22Rv1 (cell line): ENCODE measurements at regions not wholly inside any gene's neighbourhood (a gene's known extent, or its start where the extent isn't known, plus 50 kb on each side); places are given as distances from the start of the nearest gene placed in this dataset.

ENCODE experiments used
- H3K27ac ChIP-seq: fragments of 450-650 bp; 2 replicates; pipeline ENCODE4 v1.5.1; 2017
- ZFX ChIP-seq: fragments of 450-650 bp; IDR thresholded peaks from 2 replicates; pipeline ENCODE4 v1.6.1; 2017; ENCODE audit warnings: antibody characterized with exemption, borderline replicate concordance
- TF ChIP-seq, protein P1 (sequence below): fragments of 450-650 bp; IDR thresholded peaks from 2 replicates; pipeline ENCODE4 v1.5.1; 2017; ENCODE audit warnings: mild to moderate bottlenecking

DNA sequence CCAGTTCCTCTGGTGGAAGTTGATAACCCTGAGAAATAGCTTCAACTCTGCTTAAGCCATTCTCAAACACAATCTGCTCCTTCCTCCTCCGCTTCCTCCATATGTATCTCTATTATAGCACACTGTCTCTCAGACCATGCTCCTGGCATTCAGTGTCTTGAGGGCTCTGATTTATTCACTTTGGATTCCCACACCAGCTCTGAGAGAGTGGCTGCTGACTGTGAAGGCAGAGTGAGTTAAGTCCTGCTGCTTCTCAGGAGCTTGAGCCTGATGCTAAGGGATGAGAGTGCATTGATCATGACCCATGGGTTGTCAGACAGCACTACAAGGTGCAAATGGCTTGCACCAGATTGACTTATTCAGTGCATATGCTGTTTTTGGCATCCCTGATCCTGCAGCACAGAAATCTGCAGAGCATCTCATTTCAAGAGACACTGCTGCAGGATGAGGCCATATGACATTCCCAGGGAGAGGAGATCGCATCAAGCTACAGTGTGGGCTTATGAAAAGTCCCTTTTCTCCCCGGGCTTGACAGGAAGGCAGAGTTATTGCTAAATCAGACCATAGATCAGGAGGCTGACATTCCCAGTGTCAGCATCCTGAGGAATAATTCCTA is 500.5 kb upstream of the RAB6C start:
- no peak overlapping the region for H3K27ac ChIP-seq
- TF ChIP-seq, protein P1, sequence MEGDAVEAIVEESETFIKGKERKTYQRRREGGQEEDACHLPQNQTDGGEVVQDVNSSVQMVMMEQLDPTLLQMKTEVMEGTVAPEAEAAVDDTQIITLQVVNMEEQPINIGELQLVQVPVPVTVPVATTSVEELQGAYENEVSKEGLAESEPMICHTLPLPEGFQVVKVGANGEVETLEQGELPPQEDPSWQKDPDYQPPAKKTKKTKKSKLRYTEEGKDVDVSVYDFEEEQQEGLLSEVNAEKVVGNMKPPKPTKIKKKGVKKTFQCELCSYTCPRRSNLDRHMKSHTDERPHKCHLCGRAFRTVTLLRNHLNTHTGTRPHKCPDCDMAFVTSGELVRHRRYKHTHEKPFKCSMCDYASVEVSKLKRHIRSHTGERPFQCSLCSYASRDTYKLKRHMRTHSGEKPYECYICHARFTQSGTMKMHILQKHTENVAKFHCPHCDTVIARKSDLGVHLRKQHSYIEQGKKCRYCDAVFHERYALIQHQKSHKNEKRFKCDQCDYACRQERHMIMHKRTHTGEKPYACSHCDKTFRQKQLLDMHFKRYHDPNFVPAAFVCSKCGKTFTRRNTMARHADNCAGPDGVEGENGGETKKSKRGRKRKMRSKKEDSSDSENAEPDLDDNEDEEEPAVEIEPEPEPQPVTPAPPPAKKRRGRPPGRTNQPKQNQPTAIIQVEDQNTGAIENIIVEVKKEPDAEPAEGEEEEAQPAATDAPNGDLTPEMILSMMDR, result no peak
- TF ChIP-seq ZFX, result no peak

DNA sequence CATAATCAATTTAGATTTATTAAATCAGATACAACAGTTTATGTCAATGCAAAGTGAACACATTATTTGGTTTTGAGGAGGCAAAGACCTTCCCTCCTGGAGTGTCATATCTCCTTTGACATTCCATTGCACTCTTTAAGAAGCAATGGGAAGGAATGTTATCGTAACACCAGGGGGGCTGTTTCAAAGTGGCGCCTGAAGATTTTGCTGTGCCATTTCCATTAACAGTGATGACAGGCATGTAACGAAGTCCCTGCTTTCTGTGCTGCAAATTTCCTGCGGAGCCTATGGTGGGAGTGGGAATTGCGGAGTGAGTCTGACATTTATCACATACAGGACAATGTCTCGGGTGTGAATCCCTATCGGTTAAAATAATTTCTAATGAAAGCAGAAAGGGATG is 499.6 kb upstream of the RAB6C start:
- TF ChIP-seq ZFX, result no peak
- TF ChIP-seq, protein P1, result no peak
- H3K27ac ChIP-seq, result no peak overlapping the region

DNA sequence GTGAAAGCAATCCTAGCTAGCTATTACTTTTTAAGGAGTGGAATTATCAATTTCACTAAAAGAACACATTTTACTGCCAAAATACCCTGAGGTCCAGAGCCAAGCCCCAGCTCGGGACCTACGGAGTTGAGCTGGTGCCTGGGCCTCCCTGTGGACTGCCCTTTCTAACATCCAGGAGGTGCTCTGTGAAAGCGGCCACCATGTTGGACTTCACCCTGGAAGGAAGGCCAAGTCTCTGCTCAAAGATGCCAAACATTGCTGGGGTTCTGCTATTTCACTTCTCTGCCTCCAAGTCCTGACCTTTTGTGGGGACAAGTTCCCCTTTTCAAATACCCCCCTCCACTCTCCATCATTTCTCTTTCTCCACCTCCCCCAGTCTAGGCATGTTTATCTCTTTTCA is 498.7 kb upstream of the RAB6C start:
- H3K27ac ChIP-seq, result no peak overlapping the region
- TF ChIP-seq, protein P1, result no peak
- no peak for TF ChIP-seq ZFX

DNA sequence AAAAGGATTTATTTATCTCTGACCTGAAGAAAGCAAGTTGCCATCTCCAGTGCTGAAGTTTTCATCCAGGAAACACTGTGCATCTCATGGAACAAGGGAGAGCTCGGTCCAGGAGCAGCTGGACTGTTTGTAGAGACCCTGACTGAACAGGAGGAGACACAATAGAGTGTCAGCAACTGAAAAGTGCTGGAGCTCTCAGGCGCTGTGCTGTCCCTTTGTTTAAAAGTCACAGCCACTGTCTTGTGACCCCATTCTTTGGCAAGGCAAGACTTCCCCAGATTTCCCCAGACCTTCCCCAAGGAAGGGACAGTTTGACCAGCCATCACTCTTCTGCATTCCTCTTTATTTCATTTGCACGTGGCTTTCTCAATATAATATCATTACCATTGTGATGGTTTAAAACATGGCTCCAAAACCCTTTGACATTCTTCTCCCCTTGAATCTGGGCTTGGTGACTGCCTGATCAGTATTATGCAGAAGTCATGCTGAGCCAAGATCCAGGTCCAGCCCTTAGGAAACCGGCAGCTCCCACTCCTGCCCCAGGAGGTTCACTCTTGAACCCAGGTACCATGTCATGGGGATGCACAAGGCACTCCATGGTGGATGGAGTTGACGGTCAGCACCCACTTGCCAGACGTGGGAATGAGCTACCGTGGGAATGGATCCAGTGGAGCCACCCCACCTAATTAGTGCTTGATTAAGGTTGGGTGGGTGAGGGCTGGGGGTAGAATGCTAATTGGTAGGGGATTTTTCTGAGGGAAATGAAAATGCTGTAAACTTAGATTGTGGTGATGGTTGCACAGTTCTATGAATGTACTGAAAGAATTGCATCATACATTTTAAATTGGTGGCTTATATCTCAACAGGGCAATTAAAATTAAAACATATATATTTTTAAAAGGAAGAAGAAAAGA is 497.9 kb upstream of the RAB6C start:
- H3K27ac ChIP-seq, result no peak overlapping the region
- TF ChIP-seq ZFX, result no peak
- TF ChIP-seq, protein P1, result no peak

DNA sequence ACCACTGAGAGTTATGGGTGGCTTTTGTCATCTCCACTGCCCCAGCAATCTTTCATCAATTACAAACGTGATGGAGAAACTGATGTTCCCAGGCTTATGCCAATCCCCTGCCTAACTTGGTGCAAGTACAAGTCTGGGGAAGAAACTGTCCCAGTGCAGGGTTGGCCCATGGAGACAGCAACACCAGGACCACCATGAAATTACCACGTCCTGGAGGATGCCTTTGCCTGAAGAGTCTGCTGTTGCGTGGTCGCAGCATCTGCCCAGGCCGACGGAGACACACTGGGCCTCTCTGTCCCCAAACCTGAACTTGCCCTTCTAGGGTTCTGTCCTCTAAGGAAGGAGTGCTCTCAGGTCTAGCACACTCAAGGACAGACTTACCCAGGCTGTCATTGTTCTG is 496.8 kb upstream of the RAB6C start:
- no peak for TF ChIP-seq ZFX
- TF ChIP-seq, protein P1, result no peak
- no peak overlapping the region for H3K27ac ChIP-seq

DNA sequence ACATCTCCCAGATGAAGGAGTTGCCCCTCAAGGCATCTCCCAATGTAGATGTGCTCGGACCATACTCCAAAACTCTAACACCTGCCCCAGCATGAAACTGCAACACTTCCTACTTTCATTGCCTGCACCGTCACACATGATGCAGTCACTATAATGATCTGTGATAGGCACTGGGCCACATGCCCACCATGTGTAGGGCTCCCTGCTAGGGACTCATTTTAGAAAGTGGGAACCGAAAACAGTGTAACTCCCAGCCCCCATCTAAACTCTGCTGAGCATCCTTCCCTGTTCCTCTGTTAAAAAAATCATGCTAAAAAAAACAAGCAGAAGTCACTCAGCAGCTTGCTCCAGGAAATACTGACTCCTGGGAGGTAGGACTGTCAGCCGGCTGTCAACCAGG is 496.1 kb upstream of the RAB6C start:
- TF ChIP-seq, protein P1, result no peak
- TF ChIP-seq ZFX, result no peak
- H3K27ac ChIP-seq, result no peak overlapping the region
